A549 (cell line): ENCODE measurements at regions not wholly inside any gene's neighbourhood (a gene's known extent, or its start where the extent isn't known, plus 50 kb on each side); places are given as distances from the start of the nearest gene placed in this dataset.

ENCODE experiments used
- CBX2 ChIP-seq: fragments of 200-600 bp; sonication (generic); IDR thresholded peaks from 2 replicates; pipeline ENCODE4 v1.6.1; 2016; ENCODE audit warnings: low read depth, mild to moderate bottlenecking, borderline replicate concordance
- CTCF ChIP-seq: fragments of >200 bp; sonication (Bioruptor Twin); formaldehyde crosslinking; IDR thresholded peaks from 3 replicates; pipeline ENCODE4 v1.5.1; 2016
- EP300 ChIP-seq, 2 experiments: fragments of >200 bp; sonication (Bioruptor Twin); formaldehyde crosslinking; IDR thresholded peaks; 2 replicates in 1 of 2; 3 replicates in 1 of 2; pipeline ENCODE4 v1.6.1; 2016 to 2017
- HDAC2 ChIP-seq: fragments of 200-600 bp; sonication (generic); IDR thresholded peaks from 2 replicates; pipeline ENCODE4 v1.6.1; 2016
- JUNB ChIP-seq: fragments of >200 bp; sonication (Bioruptor Twin); formaldehyde crosslinking; IDR thresholded peaks from 2 replicates; pipeline ENCODE4 v1.6.1; 2016
- MAZ ChIP-seq: fragments of 150-350 bp; IDR thresholded peaks from 2 replicates; pipeline ENCODE4 v1.6.1; 2014; ENCODE audit warnings: antibody characterized with exemption, low read depth, low read length, borderline replicate concordance
- POLR2A ChIP-seq: IDR thresholded peaks from 2 replicates; pipeline ENCODE4 v1.6.1; 2012; ENCODE audit warnings: mild to moderate bottlenecking, low read length
- POLR2AphosphoS2 ChIP-seq: conservative IDR thresholded peaks from 2 replicates; pipeline ENCODE4 v1.6.1; 2012; ENCODE audit warnings: low read length, improper control_type of control experiment, inconsistent platforms
- RARB ChIP-seq: fragments of 250-450 bp; sonication (Bioruptor Pico); IDR thresholded peaks from 2 replicates; pipeline ENCODE4 v1.8.0; 2021; ENCODE audit warnings: mild to moderate bottlenecking, moderate library complexity
- SMC3 ChIP-seq: fragments of >200 bp; sonication (Bioruptor Twin); formaldehyde crosslinking; IDR thresholded peaks from 3 replicates; pipeline ENCODE4 v1.6.1; 2018; ENCODE audit warnings: inconsistent platforms
- TP53 ChIP-seq: fragments of 250-450 bp; sonication (Bioruptor Pico); IDR thresholded peaks from 2 replicates; pipeline ENCODE4 v1.5.0; 2021; ENCODE audit warnings: mild to moderate bottlenecking, moderate library complexity
- USF2 ChIP-seq: fragments of 450-650 bp; IDR thresholded peaks from 2 replicates; pipeline ENCODE4 v1.6.1; 2014; ENCODE audit warnings: antibody characterized with exemption
- TF ChIP-seq, protein P1 (sequence below): fragments of 150-350 bp; IDR thresholded peaks from 2 replicates; pipeline ENCODE4 v1.6.1; 2014; ENCODE audit warnings: low read depth, mild to moderate bottlenecking, low read length

DNA sequence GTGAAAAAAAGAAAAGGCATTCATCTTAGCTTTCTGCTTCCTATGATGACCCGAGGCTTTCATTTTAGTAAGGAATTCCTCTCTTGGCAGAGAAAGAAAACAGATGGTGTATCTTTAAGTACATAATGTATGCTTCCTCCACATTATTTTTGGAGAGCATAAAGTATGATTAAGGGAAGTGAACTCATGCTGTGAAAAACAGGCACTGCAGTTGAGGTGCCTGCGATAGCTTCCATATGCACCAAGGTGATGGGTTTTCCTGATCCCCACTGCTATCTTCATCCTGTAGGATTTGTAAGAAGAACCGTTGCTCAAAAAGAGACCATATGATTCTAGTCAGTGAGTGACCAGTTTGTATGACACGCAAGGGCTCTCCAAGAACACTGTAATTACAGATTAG is 411.5 kb upstream of the MCTP2 start:
- TF ChIP-seq HDAC2 (no peak), TP53 (no peak), USF2 (no peak), POLR2A (no peak), CBX2 (no peak), CTCF (no peak), RARB (CRISPR knock-in tag) (no peak), EP300 (IDR thresholded peaks at IDR 0.05) (no peak), JUNB (no peak), POLR2AphosphoS2 (no peak), SMC3 (no peak), MAZ (no peak)
- TF ChIP-seq, protein P1, sequence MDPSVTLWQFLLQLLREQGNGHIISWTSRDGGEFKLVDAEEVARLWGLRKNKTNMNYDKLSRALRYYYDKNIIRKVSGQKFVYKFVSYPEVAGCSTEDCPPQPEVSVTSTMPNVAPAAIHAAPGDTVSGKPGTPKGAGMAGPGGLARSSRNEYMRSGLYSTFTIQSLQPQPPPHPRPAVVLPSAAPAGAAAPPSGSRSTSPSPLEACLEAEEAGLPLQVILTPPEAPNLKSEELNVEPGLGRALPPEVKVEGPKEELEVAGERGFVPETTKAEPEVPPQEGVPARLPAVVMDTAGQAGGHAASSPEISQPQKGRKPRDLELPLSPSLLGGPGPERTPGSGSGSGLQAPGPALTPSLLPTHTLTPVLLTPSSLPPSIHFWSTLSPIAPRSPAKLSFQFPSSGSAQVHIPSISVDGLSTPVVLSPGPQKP: no peak
